PC-9 (cell line): ENCODE measurements at regions not wholly inside any gene's neighbourhood (a gene's known extent, or its start where the extent isn't known, plus 50 kb on each side); places are given as distances from the start of the nearest gene placed in this dataset.

ENCODE experiments used
- BruUV-seq: library from RNA; stranded (reverse); fragments of 400-500 nt; replicated peaks from 2 replicates; lab custom pipeline; 2021; lab: Mats Ljungman, UMichigan
- CTCF ChIA-PET: fragments of 300-600 bp; sonication (Branson Sonifier 250); formaldehyde crosslinking; loops from one replicate; lab custom pipeline; 2022; ENCODE audit warnings: antibody characterized with exemption; lab: Charles Lee
- POLR2A ChIA-PET: fragments of 300-600 bp; sonication (Branson Sonifier 250); formaldehyde crosslinking; loops from one replicate; lab custom pipeline; 2022; ENCODE audit warnings: antibody characterized with exemption; ENCODE audit not compliant: unreplicated experiment; lab: Charles Lee
- DNase-seq, 2 experiments: peaks; one replicate each; pipeline versions ENCODE4 v3.0.0 to v3.0.0-alpha.2; 2015 to 2022; ENCODE audit warnings: mixed read lengths in 1 of 2
- H2AFZ ChIP-seq: fragments of 200-600 bp; sonication (generic); 2 replicates; pipeline ENCODE4 v1.8.1; 2017; ENCODE audit warnings: antibody characterized with exemption
- H3F3A ChIP-seq: fragments of 200-600 bp; sonication (generic); 2 replicates; pipeline ENCODE4 v1.8.1; 2017; ENCODE audit warnings: antibody characterized with exemption, mild to moderate bottlenecking, low read depth; ENCODE audit not compliant: insufficient read depth
- H3K27ac ChIP-seq: fragments of 200-600 bp; sonication (generic); 2 replicates; pipeline ENCODE4 v1.6.1; 2016; ENCODE audit warnings: mixed run types
- H3K27me3 ChIP-seq: fragments of 200-600 bp; sonication (generic); 2 replicates; pipeline ENCODE4 v1.6.1; 2016; ENCODE audit warnings: low read depth, mixed run types; ENCODE audit not compliant: insufficient read depth
- H3K36me3 ChIP-seq: fragments of 200-600 bp; sonication (generic); 2 replicates; pipeline ENCODE4 v1.6.1; 2016; ENCODE audit warnings: low read depth, mixed run types
- H3K4me1 ChIP-seq: fragments of 200-600 bp; sonication (generic); replicated peaks from 2 replicates; pipeline ENCODE4 v1.6.1; 2016; ENCODE audit warnings: mixed run types; ENCODE audit not compliant: insufficient read depth
- H3K4me2 ChIP-seq: fragments of 200-600 bp; sonication (generic); 2 replicates; pipeline ENCODE4 v1.6.1; 2017; ENCODE audit warnings: mixed run types
- H3K4me3 ChIP-seq: fragments of 200-600 bp; sonication (generic); 2 replicates; pipeline ENCODE4 v1.6.1; 2016; ENCODE audit warnings: mixed run types
- H3K79me2 ChIP-seq: fragments of 200-600 bp; sonication (generic); 2 replicates; pipeline ENCODE4 v1.6.1; 2017; ENCODE audit warnings: low read depth, mixed run types
- H3K9me2 ChIP-seq: fragments of 200-600 bp; sonication (generic); 2 replicates; pipeline ENCODE4 v1.8.1; 2017; ENCODE audit warnings: mild to moderate bottlenecking; ENCODE audit not compliant: insufficient read depth
- H3K9me3 ChIP-seq: fragments of 200-600 bp; sonication (generic); 2 replicates; pipeline ENCODE4 v1.8.1; 2016; ENCODE audit warnings: low read depth; ENCODE audit not compliant: insufficient read depth
- H4K20me1 ChIP-seq: fragments of 200-600 bp; sonication (generic); 2 replicates; pipeline ENCODE4 v1.8.1; 2017; ENCODE audit not compliant: insufficient read depth
- EZH2 ChIP-seq: fragments of 200-600 bp; sonication (generic); IDR thresholded peaks from 2 replicates; pipeline ENCODE4 v1.8.0; 2017; ENCODE audit warnings: antibody characterized with exemption, low read depth
- intact Hi-C: fragments of 100-400 bp; cut with micrococcal nuclease; formaldehyde crosslinking; loops from one replicate; pipeline ENCODE4 v1.10.0; 2022; ENCODE audit not compliant: unreplicated experiment
- TF ChIP-seq, protein P1 (sequence below): fragments of 200-600 bp; sonication (generic); conservative IDR thresholded peaks from 2 replicates; pipeline ENCODE4 v1.6.1; 2017; ENCODE audit warnings: mixed run types, antibody characterized with exemption, mild to moderate bottlenecking, moderate library complexity

GRCh38 chr10:57353403-57354003 lies 914.2 kb downstream of the IPMK start:
- Histone ChIP-seq H3K27me3 (no peaks in the 10 kb centered on the region), H3K4me2 (no peak overlapping the region), H3F3A (no peaks in the 10 kb centered on the region), H3K27ac (no peak overlapping the region), H3K4me3 (no peak overlapping the region), H3K9me3 (no peaks in the 10 kb centered on the region), H3K36me3 (no peaks in the 10 kb centered on the region), H3K9me2 (no peaks in the 10 kb centered on the region), H3K79me2 (no peaks in the 10 kb centered on the region), H2AFZ (no peak overlapping the region), H4K20me1 (no peaks in the 10 kb centered on the region), H3K4me1 (no peaks in the 10 kb centered on the region)
- intact Hi-C loops: no loop called here
- CTCF ChIA-PET: no interaction called here
- TF ChIP-seq, protein P1, sequence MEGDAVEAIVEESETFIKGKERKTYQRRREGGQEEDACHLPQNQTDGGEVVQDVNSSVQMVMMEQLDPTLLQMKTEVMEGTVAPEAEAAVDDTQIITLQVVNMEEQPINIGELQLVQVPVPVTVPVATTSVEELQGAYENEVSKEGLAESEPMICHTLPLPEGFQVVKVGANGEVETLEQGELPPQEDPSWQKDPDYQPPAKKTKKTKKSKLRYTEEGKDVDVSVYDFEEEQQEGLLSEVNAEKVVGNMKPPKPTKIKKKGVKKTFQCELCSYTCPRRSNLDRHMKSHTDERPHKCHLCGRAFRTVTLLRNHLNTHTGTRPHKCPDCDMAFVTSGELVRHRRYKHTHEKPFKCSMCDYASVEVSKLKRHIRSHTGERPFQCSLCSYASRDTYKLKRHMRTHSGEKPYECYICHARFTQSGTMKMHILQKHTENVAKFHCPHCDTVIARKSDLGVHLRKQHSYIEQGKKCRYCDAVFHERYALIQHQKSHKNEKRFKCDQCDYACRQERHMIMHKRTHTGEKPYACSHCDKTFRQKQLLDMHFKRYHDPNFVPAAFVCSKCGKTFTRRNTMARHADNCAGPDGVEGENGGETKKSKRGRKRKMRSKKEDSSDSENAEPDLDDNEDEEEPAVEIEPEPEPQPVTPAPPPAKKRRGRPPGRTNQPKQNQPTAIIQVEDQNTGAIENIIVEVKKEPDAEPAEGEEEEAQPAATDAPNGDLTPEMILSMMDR: no peak
- TF ChIP-seq EZH2: no peak
- BruUV-seq: no TSS peak
- DNase-seq: no peak
- POLR2A ChIA-PET: interaction anchor here (0.7 kb wide), 1 partner anchor 406 kb away, joined by 4 read pairs; no protein-coding TSS in a partner anchor

- Histone ChIP-seq H3K79me2 (no peaks in the 10 kb centered on the region), H3K36me3 (no peaks in the 10 kb centered on the region), H3K4me2 (no peak overlapping the region), H4K20me1 (no peaks in the 10 kb centered on the region), H3K27me3 (no peaks in the 10 kb centered on the region), H3K4me1 (no peaks in the 10 kb centered on the region), H3K9me2 (no peaks in the 10 kb centered on the region), H3K4me3 (no peak overlapping the region), H2AFZ (no peak overlapping the region), H3K9me3 (no peaks in the 10 kb centered on the region), H3K27ac (no peak overlapping the region), H3F3A (no peaks in the 10 kb centered on the region)
- ChIA-PET POLR2A (no interaction called here), CTCF (no interaction called here)
- no peak for DNase-seq
- BruUV-seq: no TSS peak
- intact Hi-C loops: no loop called here
- TF ChIP-seq EZH2: no peak
- TF ChIP-seq, protein P1: no peak
Measured at GRCh38 chr10:57351076-57351475, 916.6 kb downstream of the IPMK start.

- BruUV-seq: no TSS peak
- Histone ChIP-seq H3K4me2 (no peak overlapping the region), H3K9me3 (no peaks in the 10 kb centered on the region), H2AFZ (no peak overlapping the region), H3K36me3 (no peaks in the 10 kb centered on the region), H3K4me1 (no peaks in the 10 kb centered on the region), H4K20me1 (no peaks in the 10 kb centered on the region), H3K27ac (no peak overlapping the region), H3K9me2 (no peaks in the 10 kb centered on the region), H3F3A (no peaks in the 10 kb centered on the region), H3K79me2 (no peaks in the 10 kb centered on the region), H3K4me3 (no peak overlapping the region), H3K27me3 (no peaks in the 10 kb centered on the region)
- TF ChIP-seq, protein P1: no peak
- no peak for TF ChIP-seq EZH2
- intact Hi-C loops: loop anchor here (1.0 kb wide), 1 partner anchor 724 kb away; no protein-coding TSS in a partner anchor
- no peak for DNase-seq
- POLR2A ChIA-PET: no interaction called here
- CTCF ChIA-PET: no interaction called here
Measured at GRCh38 chr10:57341294-57341693, 926.4 kb downstream of the IPMK start.
